WI38 (cell line): ENCODE measurements at regions not wholly inside any gene's neighbourhood (a gene's known extent, or its start where the extent isn't known, plus 50 kb on each side); places are given as distances from the start of the nearest gene placed in this dataset.

ENCODE experiments used
- H3K4me3 ChIP-seq: 2 replicates; pipeline ENCODE4 v1.5.1; 2011; ENCODE audit warnings: low read depth, mild to moderate bottlenecking, control low read depth, low read length
- TF ChIP-seq, protein P1 (sequence below): IDR thresholded peaks from 2 replicates; pipeline ENCODE4 v1.5.1; 2012; ENCODE audit warnings: low read depth, mild to moderate bottlenecking, control low read depth, low read length

DNA sequence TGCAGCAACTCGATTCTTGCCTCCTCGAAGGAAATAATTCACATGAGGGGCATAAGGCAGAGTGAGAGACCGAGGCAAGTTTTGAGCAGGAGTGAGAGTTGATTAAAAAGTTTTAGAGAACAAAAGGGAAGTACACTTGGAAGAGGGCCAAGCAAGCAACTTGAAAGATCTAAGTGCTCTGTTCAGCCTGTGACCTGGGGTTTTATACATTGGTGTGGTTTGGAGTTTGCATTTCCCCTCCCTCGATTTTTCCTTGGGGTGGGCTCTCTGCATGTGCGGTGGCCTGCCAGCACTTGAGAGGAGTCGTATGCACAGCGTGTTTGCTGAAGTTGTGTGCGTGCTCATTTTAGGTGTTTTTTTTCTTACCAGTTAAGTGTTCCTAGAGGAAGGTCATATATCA, 356.4 kb downstream of the KLHL4 start:
- TF ChIP-seq, protein P1, sequence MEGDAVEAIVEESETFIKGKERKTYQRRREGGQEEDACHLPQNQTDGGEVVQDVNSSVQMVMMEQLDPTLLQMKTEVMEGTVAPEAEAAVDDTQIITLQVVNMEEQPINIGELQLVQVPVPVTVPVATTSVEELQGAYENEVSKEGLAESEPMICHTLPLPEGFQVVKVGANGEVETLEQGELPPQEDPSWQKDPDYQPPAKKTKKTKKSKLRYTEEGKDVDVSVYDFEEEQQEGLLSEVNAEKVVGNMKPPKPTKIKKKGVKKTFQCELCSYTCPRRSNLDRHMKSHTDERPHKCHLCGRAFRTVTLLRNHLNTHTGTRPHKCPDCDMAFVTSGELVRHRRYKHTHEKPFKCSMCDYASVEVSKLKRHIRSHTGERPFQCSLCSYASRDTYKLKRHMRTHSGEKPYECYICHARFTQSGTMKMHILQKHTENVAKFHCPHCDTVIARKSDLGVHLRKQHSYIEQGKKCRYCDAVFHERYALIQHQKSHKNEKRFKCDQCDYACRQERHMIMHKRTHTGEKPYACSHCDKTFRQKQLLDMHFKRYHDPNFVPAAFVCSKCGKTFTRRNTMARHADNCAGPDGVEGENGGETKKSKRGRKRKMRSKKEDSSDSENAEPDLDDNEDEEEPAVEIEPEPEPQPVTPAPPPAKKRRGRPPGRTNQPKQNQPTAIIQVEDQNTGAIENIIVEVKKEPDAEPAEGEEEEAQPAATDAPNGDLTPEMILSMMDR, result no peak
- no peak overlapping the region for H3K4me3 ChIP-seq

DNA sequence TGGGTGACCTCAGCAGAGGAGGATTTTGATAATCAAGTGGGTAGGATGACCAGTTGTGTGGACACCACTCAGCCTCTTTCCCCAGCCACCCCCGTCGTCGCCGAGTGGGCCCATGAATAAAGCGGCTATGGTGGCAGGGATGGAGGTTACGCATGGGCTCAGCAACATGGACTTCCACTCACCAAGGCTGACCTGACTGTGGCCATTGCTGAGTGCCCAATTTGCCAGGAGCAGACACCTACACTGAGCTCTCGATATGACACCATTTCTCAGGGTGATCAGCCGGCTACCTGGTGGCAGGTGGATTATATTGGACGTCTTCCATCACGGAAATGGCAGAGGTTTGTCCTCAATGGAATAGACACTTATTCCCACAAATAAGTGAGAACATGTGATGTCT, 361.3 kb downstream of the KLHL4 start:
- TF ChIP-seq, protein P1, result no peak
- H3K4me3 ChIP-seq, result no peak overlapping the region

DNA sequence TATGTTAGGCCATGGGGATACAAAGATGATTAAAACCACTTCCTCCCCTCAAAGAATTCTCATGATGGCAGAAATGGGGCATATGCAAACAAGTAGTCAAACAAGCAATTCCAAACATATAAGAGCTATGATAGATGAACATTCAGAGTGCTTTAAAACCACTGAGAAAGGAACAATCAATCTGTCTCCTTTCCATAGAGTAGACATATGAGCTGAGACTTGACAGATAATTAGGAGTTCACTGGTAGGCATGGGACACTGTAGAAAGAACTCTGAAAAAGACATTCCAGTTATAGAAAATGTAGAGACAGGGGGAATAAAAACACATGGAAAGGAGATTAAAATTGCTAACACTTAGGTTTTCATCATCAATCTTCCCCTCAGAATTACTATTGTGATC, 372.8 kb downstream of the KLHL4 start:
- TF ChIP-seq, protein P1, result no peak
- no peak overlapping the region for H3K4me3 ChIP-seq

DNA sequence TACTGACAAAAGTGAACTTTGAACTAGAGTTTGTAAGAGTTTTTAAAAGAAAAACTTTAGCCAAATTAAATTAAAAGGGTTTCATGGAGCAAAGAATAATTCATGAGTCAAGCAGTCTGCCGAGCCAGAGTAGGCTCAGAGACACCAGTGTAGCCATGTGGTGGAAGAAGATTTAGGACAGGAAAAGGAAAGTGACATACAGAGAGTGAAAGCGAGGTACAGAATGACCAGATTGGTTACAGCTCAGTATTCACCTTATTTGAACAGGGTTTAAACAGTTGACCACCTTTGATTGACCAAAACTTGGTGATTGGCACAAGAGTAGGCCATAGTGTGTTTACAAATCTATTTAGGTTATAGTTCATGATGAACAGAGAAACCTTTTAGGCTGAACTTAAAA, 377.8 kb downstream of the KLHL4 start:
- TF ChIP-seq, protein P1, result no peak
- H3K4me3 ChIP-seq, result no peak overlapping the region

DNA sequence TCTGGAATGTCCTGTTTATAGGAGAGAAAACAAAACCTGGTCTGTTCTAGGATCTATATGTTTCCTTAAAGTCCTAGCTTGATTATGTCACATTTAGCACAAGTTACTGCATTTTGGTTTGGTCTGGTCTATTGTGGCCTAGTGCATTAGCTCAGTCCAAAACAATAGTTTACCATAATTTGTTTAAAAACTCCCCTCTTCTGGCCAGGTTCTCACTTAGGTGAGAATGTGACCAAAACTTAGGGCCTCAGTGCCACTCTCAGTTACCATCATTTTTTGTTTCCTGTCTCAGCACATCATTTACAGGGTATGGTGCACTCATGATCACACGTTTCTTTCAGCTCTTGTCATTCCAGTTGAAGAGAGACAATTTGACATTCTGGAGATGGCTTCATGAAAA, 378.5 kb downstream of the KLHL4 start:
- TF ChIP-seq, protein P1, result no peak
- no peak overlapping the region for H3K4me3 ChIP-seq

DNA sequence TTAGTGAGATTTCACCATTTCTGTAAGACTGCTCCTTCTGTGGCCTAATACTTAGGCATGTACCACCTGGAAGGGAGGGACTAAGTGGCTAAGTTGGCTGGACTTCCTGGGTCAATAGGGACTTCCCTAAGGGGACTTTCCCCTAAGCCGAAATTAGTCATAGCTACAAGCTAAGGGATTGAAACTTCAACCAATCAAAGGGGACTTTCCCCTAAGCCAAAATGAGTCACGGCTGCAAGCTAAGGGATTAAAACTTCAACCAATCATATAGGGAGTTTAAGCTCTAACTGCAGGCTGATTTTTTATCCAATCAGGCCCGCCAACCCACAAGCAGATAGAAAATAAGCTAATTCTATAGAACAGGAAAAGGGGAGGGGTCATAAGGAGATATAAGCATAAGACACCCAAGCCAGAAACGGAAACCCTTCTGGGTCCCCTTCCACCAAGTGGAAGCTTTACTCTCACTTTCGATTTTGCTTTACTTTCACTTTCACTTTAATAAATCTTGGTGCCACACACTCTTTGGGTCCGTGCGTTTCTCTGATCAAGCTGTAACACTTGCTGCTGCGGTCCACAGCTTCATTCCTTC, 382.8 kb downstream of the KLHL4 start:
- peak overlapping the region; percentile 15; the same call in 1 of the 2 replicates for H3K4me3 ChIP-seq

DNA sequence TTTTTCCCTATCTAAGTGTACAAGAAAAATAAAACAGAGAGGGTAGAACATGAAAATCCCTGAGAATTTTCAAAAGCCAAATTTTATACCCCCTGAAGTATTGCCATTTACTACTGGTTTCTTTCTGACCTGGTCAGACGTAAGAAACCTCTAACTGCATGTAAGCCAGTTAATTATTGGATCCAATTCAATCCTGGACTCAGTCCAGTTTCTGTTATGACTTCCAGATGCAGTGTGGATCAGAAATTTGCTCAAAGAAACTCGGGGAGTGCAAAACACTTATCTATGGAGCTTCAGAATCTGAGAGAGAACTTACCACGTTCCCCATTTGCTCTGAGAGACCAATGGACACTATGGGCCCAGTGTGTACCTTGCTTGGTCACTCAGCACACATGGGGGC, 383.5 kb downstream of the KLHL4 start:
- TF ChIP-seq, protein P1, result no peak
- H3K4me3 ChIP-seq, result no peak overlapping the region

More for the DNA sequence above, 382.8 kb downstream of the KLHL4 start:
- TF ChIP-seq, protein P1, result no peak
